Natural killer cell treated with Interleukin-12 subunit alpha and Interleukin-12 subunit beta and Interleukin-15 and Interleukin-18, amount 100 ng/mL, for 72 hours (primary cell): ENCODE measurements at regions not wholly inside any gene's neighbourhood (a gene's known extent, or its start where the extent isn't known, plus 50 kb on each side); places are given as distances from the start of the nearest gene placed in this dataset.

Experiments
- ATAC-seq, 2 donors: fragments of 150-1000 bp; cut with Tn5 transposase in 1 of 2; sonication (Bioruptor Pico), chemical (Tn5 transposase) in 1 of 2; 2 replicates each; pipeline ENCODE4 v1.10.0; 2021
- DNase-seq: peaks from one replicate; pipeline ENCODE4 v3.0.0; 2022; ENCODE audit warnings: low spot score
- H3K27ac Mint-ChIP-seq, 2 donors: 1 replicate in 1 of 2; 2 replicates in 1 of 2; pipeline ENCODE4 v1.8.0; 2022; ENCODE audit warnings: mixed read lengths in 2 of 2, mild to moderate bottlenecking in 1 of 2, moderate library complexity in 1 of 2
- H3K27me3 Mint-ChIP-seq, 2 donors: 1 replicate in 1 of 2; 2 replicates in 1 of 2; pipeline ENCODE4 v1.8.0; 2022; ENCODE audit warnings: mixed read lengths in 2 of 2
- H3K36me3 Mint-ChIP-seq: one replicate; pipeline ENCODE4 v1.8.0; 2022; ENCODE audit warnings: mixed read lengths
- H3K4me1 Mint-ChIP-seq, 2 donors: 1 replicate in 1 of 2; 2 replicates in 1 of 2; pipeline ENCODE4 v1.8.0; 2022; ENCODE audit warnings: low read depth in 2 of 2, mixed read lengths in 2 of 2, mild to moderate bottlenecking in 1 of 2
- H3K4me3 Mint-ChIP-seq: one replicate; pipeline ENCODE4 v1.8.0; 2022; ENCODE audit warnings: mixed read lengths
- H3K9me3 Mint-ChIP-seq: 2 replicates; pipeline ENCODE4 v1.8.0; 2022; ENCODE audit warnings: mixed read lengths

DNA sequence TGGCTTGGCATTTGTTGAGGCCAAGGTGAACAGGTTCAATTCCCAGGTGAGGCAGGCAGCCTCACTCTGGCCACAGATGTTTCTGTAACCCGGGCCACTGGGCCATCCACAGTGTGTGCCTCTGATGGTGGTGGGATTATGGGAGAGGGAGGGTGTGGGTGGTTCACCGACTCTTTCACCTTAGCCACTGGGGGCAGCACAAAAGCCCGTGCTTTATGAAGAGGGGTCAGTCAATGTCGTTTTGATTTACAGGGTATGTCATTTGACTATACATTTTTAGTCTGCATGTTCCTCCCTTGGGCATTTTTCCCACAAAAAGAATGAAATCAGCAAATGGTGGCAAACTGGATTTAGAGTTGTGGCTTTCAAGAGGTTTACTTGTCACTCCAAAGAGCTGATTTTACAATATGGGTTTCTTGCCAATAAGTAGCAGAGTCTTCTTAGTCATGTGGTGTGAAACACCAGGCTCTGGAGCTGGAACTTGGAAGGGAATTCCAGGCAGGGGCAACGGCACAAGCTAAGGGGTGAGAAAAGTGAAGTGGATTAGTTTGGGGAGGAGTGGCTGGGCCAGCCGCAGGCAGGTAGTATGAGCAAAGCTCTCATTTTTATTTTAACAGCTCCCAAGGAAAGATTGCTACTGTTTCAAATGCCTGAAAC, 217.8 kb upstream of the ZBED5 start:
- Mint-ChIP-seq H3K36me3 (no peaks in the 10 kb centered on the region), H3K27ac (no peak overlapping the region), H3K4me3 (no peak overlapping the region), H3K9me3 (no peaks in the 10 kb centered on the region), H3K4me1 (no peaks in the 10 kb centered on the region), H3K27me3 (peaks cover 29% of the 10 kb centered on the region in 2 donors)
- no peak for DNase-seq
- ATAC-seq, result no peak

GRCh38 chr11:11074686-11075335, 217.0 kb upstream of the ZBED5 start:
- Mint-ChIP-seq H3K4me1 (no peaks in the 10 kb centered on the region), H3K36me3 (no peaks in the 10 kb centered on the region), H3K4me3 (no peak overlapping the region), H3K27ac (no peak overlapping the region), H3K27me3 (peaks cover 29% of the 10 kb centered on the region in 2 donors), H3K9me3 (no peaks in the 10 kb centered on the region)
- no peak for DNase-seq
- ATAC-seq, result no peak

DNA sequence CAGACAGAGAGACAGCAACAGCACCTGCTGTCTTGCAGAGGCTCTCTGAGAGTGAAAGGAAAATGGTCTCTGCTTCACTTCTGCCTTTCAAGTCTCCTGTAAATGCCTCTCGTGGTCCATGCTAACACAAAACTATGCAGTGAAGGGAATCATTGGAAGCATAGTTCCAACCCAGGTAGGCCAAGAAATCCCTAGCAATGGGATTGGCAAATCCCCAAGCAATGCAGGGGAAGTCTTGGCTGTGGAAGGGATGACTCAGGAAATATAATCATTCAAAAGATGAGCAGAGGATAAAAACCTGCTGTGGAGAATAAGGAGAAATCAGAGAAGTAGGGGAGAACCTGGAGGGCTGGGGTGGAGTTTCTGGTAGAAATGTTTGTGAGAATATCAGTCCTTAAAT, 216.1 kb upstream of the ZBED5 start:
- DNase-seq (no peak), ATAC-seq (no peak)
- no peaks in the 10 kb centered on the region for H3K4me1 Mint-ChIP-seq
- peaks cover 24 to 26% of the 10 kb centered on the region in 2 donors for H3K27me3 Mint-ChIP-seq
- no peak overlapping the region for H3K27ac Mint-ChIP-seq
- no peaks in the 10 kb centered on the region for H3K36me3 Mint-ChIP-seq
- H3K9me3 Mint-ChIP-seq, result no peaks in the 10 kb centered on the region
- no peak overlapping the region for H3K4me3 Mint-ChIP-seq

GRCh38 chr11:11072067-11072466, 214.2 kb upstream of the ZBED5 start:
- Mint-ChIP-seq H3K27ac (no peak overlapping the region), H3K4me1 (no peaks in the 10 kb centered on the region), H3K27me3 (peaks cover 11 to 14% of the 10 kb centered on the region in 2 donors), H3K4me3 (no peak overlapping the region), H3K9me3 (no peaks in the 10 kb centered on the region), H3K36me3 (no peaks in the 10 kb centered on the region)
- DNase-seq, result no peak
- no peak for ATAC-seq

DNA sequence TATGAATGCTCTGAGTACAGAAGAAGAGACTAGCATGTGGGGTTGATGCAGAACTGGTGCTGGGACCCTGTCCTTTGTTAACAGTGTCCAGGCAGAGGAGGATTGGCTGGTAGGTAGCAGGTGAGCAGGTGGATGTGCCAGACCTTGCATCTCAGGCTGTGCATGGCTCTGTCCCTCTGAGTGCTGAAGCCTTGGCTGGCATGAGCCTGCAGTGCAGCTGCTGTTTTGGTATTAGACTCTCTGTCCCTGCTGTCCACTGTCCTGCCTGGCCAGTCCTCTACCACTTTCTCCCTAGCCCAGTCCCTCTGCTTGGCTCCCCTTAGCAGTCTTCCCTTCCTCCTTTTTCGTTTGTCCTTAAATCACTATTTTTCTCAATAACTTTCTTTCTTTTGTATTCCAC, 213.6 kb upstream of the ZBED5 start:
- Mint-ChIP-seq H3K36me3 (no peaks in the 10 kb centered on the region), H3K27ac (no peak overlapping the region), H3K9me3 (no peaks in the 10 kb centered on the region), H3K27me3 (peaks cover 7 to 14% of the 10 kb centered on the region in 2 donors), H3K4me3 (no peak overlapping the region), H3K4me1 (no peaks in the 10 kb centered on the region)
- ATAC-seq (no peak), DNase-seq (no peak)

- Mint-ChIP-seq H3K36me3 (no peaks in the 10 kb centered on the region), H3K27me3 (peaks cover 7 to 11% of the 10 kb centered on the region in 2 donors), H3K4me1 (no peaks in the 10 kb centered on the region), H3K4me3 (no peak overlapping the region), H3K27ac (no peak overlapping the region), H3K9me3 (no peaks in the 10 kb centered on the region)
- no peak for DNase-seq
- no peak for ATAC-seq
These were observed 213.1 kb upstream of the ZBED5 start for GRCh38 chr11:11070976-11071375.

DNA sequence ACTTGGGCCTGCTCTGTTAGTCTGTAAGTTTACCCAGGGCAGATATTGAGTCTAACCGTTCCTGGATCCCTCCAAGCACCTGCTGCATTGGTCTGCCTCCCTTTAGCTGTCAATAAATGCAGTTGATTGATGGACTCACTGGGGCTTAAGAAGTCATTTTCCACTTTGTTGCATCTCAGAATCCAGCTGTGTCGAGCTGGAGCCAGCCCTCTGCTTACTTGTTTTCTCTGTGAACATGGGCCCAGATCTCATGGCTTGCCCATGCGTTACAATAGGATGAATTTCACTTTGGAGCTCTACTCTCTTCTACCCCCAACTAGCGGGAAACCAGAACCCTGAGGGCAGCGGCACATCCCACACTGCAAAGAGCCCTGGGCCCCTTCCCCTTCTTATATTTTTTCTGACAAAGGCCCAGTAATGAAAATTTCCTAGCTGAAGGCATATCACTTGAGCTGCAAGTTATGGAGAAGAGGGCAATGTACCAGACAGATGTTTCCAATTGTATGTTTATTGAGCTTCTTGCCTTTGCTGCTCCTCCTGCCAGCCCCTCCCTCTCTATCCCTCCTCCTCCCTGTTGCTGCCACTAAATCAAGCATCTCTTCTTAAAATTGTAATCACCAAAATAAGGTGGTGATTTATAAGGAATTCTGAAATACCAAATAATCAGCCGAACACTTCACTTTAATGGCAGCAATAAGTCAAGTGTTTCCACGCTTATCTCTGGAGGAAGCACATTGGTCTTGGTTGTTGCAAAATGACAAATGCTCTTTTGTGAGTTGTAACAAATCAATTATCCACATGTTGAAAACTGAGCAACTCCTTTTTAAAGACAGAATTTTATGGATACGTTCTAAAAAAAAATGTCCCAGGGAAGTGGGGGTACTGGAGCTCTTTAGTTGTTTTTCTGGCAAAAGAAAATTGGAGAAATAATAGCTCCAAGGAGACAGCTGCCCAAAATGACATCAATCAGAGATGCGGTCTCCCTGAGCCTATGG, 212.3 kb upstream of the ZBED5 start:
- H3K27ac Mint-ChIP-seq, result no peak overlapping the region
- H3K36me3 Mint-ChIP-seq, result no peaks in the 10 kb centered on the region
- no peaks in the 10 kb centered on the region for H3K9me3 Mint-ChIP-seq
- ATAC-seq (no peak), DNase-seq (no peak)
- H3K4me1 Mint-ChIP-seq, result no peaks in the 10 kb centered on the region
- H3K4me3 Mint-ChIP-seq, result no peak overlapping the region
- H3K27me3 Mint-ChIP-seq, result peaks cover 14 to 16% of the 10 kb centered on the region in 2 donors

DNA sequence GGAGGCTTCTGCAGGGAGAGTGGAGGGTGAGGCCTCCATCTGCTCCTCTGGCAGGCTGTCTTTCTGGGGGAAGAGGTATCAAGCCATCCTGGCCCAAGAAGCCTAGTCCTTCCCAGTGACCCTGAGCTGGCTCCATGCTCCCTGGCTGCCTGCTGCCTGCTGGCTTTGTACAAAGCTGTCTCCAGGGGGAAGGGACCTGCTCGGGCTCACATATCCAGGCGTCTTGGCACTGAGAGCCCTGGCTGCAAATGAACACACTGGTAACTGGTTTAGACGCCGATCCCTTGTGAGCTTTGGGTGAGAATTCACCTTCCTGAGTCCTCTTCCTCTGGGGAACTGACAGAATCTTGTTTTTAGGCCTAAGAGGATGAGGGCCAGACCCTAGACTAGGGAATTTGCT, 210.3 kb upstream of the ZBED5 start:
- H3K36me3 Mint-ChIP-seq, result no peaks in the 10 kb centered on the region
- peak; percentile 8 to 46 for ATAC-seq

DNA sequence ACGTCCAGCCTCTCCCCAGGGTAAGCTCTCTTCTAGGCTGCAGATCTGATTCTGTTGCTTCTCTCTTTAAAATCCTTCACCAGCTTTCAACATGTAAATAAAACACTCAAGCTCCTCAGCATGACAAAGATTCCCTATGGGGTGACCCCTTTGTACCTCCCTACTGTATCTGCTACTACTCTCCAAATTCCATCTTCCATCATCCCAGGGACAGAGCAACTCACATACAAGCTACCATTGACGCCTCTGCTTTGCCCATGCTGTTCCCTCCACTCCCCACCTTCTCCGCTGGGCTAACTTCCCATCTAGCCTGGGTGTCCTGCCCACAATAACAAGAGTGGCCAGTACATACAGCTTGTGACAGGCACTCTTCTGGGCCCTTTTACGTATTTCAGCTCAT, 207.5 kb upstream of the ZBED5 start:
- ATAC-seq, result no peak
- H3K36me3 Mint-ChIP-seq, result no peaks in the 10 kb centered on the region
- H3K27me3 Mint-ChIP-seq, result peaks cover 10 to 20% of the 10 kb centered on the region in 2 donors
- H3K27ac Mint-ChIP-seq, result no peak overlapping the region
- H3K4me3 Mint-ChIP-seq, result no peak overlapping the region
- DNase-seq, result no peak
- H3K4me1 Mint-ChIP-seq, result no peaks in the 10 kb centered on the region
- H3K9me3 Mint-ChIP-seq, result no peaks in the 10 kb centered on the region

More for the DNA sequence above, 210.3 kb upstream of the ZBED5 start:
- Mint-ChIP-seq H3K4me3 (no peak overlapping the region), H3K27me3 (peaks cover 7 to 14% of the 10 kb centered on the region in 2 donors), H3K4me1 (no peaks in the 10 kb centered on the region), H3K9me3 (no peaks in the 10 kb centered on the region), H3K27ac (no peak overlapping the region)
- DNase-seq, result no peak

DNA sequence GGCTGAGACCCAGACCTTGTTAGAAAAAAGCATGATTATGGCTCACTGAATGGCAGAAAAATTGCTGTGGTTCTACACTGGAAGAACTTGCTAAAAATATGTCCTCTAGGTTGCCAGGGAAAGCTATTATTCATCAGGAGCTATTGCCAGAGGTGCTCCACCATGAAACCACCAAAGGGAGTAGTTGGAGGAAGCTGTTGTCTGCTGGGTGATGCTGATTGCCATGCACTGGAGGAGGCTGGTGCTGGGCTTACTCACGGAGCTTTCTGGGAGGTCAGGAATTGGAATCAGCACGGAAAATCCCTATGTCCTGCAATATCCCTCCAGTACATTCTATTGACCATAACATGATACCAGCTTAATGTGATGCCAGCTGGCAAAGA, 199.6 kb upstream of the ZBED5 start:
- Mint-ChIP-seq H3K9me3 (peaks cover 4% of the 10 kb centered on the region), H3K4me1 (no peaks in the 10 kb centered on the region), H3K4me3 (no peak overlapping the region), H3K36me3 (peaks cover 9% of the 10 kb centered on the region), H3K27ac (no peak overlapping the region), H3K27me3 (peaks cover 24 to 40% of the 10 kb centered on the region in 2 donors)
- no peak for DNase-seq
- no peak for ATAC-seq

DNA sequence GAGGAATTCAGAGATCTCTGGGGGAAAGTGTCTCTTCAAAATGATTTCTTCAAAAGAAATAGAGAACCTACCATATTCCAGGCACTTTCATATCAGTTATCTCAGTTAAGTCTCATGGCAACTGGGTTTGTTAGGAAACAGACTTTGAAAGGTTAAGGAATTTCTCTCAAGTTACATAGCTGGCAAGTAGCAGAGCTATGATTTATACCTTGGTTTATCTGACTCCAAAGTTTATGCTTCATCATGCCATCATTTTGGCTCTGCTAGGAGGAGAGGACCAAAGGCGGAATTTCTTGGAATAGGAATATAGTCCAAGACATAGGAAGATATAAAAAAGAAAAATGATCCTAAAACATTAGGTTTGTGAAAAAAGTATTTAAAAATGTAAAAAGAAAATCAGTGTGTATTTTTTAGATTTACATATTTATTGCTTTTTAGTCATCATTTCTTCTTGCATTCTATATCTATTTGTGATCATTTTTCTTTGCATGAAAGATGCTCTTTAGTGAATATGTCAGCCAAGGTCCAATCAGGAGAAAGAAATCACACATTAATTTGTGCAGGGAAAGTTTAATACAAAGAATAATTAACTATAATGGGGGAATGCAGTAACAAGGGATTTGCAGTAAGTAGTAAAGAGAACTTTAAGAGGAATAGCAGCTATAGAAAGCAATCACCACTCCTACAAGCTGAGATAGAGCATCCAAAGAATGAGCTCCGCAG, 199.1 kb upstream of the ZBED5 start:
- Mint-ChIP-seq H3K4me3 (no peak overlapping the region), H3K4me1 (no peaks in the 10 kb centered on the region), H3K27me3 (peaks cover 30 to 46% of the 10 kb centered on the region in 2 donors), H3K27ac (no peak overlapping the region), H3K36me3 (peaks cover 9% of the 10 kb centered on the region), H3K9me3 (peaks cover 4% of the 10 kb centered on the region)
- ATAC-seq (no peak), DNase-seq (no peak)

GRCh38 chr11:11056316-11056715, 198.5 kb upstream of the ZBED5 start:
- no peak for DNase-seq
- H3K9me3 Mint-ChIP-seq, result peaks cover 4% of the 10 kb centered on the region
- H3K27ac Mint-ChIP-seq, result no peak overlapping the region
- peaks cover 30 to 52% of the 10 kb centered on the region in 2 donors for H3K27me3 Mint-ChIP-seq
- H3K36me3 Mint-ChIP-seq, result peaks cover 9% of the 10 kb centered on the region
- H3K4me3 Mint-ChIP-seq, result no peak overlapping the region
- ATAC-seq, result no peak
- H3K4me1 Mint-ChIP-seq, result no peaks in the 10 kb centered on the region

DNA sequence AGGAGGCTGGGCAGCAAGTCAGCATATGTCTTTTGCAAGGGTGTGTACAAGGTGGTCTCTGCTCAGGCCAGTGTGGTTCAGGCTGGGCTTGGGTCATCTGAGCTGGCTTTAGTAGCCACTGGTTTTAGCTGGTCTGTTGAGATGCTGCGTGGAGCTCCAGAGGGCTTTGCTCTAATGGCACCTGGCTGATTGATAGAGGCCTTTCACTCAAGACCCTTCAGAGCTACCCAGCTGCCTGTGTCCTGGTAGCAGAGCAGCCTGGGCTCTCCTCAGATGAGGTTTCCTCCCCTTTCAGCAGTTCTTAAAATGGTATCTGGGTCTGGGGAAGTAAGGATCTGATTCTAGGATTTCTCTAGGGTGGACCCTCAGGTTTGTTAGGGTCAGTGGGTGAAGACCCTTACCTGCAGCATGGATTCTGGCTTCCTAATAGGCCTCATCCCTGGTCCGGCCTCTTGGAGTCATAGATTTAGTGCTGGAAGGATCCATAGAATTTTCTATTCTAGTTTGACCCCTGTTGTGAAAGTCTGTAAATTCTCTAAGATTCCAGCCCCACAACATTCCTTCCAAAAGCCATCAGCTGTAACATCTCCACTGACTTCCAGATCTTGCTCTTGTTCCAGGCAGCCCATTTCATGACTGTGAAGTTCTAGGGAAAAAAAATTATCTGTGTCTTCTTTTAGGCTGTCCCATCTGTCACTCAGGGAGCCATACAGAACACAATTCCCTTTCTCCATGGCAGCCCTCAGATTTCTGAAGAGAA, 190.2 kb upstream of the ZBED5 start:
- H3K27me3 Mint-ChIP-seq, result peaks cover 14 to 17% of the 10 kb centered on the region in 2 donors
- peak; percentile 7 to 30 for ATAC-seq
- H3K27ac Mint-ChIP-seq, result no peak overlapping the region
- no peaks in the 10 kb centered on the region for H3K36me3 Mint-ChIP-seq
- H3K4me1 Mint-ChIP-seq, result peaks cover 0 to 5% of the 10 kb centered on the region in 2 donors
- no peak overlapping the region for H3K4me3 Mint-ChIP-seq
- DNase-seq, result no peak
- no peaks in the 10 kb centered on the region for H3K9me3 Mint-ChIP-seq
